ENCODE measurements at regions not wholly inside any gene's neighbourhood (a gene's known extent, or its start where the extent isn't known, plus 50 kb on each side); places are given as distances from the start of the nearest gene placed in this dataset.

DNA sequence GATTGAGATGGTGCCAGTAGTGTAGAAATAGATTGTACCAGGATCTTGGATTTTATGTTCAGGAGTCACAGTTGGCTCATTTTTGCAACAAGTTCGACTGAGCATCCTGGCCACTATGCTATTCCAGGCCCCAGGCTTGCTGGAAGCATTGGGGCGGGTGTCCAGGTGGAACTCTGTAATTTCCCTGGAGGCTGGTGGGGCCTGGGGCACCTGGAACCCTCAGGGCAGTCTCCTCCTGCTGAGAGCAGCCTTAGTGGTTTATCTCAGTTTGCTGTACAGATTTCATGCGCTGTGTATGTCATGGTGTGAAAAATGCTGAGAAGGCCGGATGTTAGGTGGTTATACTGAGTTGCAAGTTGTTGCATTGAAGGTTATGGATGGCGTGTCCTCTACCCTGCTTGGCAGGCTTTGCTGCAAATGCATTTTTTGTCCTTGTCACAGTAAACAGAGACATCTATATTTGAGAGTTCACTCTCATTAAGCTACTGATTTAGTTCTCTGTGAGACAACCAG is 135.1 kb upstream of the MYLIP start:
- DNase-seq = no peak

DNA sequence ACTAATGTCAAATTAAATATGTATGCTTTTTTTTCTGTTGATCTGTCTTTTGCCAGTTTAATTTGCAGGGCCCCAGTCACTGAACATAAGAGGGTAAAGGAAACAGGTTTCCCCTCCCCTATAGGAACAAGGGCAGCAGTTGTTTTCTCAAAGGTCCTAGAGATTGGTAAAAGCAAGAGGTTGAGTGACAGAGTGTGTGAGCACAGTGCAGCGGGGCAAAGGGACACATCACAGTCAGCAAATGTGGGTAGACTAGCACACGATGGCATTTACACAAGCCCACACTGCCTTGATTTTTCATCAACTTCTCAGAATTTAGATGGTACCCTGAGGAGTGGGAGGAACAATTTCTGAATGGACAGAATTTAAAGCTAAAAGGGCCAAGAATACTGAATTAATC is 138.7 kb upstream of the MYLIP start:
- DNase-seq = no peak

DNA sequence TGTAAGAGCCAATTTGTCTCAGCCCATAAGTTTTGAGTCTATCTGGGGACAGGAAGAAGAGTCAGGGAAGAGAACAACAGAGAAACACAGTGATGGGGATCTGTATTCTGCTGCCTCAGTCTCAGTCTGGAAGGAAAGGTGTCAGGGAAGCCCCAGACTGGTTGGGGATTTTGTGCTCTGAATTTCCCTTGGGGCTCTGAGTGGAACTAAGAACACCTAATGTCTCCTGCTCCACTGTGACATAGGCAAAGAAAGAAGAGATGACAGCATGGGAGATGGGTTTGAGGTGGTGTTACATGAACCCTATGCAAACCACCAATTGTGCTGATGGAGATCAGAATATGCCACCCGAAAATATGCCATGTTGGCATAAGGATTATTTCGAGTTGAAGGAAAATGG is 139.5 kb upstream of the MYLIP start:
- DNase-seq = no peak

DNA sequence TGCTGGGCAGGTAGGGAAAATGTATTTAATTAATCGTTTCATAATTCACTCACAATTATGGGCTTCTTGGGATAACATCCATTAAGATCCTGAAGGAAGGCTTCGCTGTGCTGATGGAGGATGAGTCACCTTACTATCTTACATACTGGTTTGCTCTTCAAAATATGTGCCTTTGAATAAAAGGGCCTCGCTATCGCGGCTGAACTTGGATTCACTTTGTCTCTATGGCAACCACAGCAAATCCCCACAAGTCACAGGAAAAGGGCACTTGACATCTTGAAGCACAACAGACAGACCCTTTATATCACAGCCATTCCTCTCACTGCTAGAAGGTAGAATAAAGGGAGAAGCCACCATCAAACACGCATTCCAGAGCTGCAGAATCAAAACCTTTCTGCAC is 141.3 kb upstream of the MYLIP start:
- DNase-seq = peak; percentile 8

DNA sequence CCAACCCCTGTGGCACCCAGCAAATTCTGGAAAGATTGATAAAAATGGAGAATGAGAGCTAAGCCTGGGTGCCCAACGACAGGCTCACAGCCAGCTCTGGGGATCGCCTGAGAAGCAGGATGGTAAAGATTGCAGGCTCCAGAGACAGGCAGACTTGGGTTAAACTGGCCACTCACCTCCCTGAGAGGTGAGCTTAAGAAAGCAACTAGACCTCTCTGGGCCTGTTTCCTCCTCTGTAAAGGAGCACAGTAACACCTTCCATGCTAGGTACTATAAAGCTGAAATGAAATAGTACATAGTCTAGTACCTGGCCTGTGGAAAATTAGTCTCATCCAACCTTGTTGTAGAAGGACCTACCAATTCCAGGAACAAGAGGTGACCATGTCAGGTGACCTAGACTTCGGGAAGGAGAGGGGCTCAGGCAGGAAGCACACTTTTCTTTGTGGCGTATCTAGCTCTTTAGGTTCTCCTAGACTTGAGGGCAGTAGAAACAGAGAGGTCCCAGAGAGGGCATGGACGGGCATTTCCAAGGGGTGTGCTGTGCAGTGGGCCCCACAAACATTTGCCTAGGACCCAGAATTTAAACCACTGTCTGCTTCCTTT is 142.8 kb upstream of the MYLIP start:
- no peak for DNase-seq

DNA sequence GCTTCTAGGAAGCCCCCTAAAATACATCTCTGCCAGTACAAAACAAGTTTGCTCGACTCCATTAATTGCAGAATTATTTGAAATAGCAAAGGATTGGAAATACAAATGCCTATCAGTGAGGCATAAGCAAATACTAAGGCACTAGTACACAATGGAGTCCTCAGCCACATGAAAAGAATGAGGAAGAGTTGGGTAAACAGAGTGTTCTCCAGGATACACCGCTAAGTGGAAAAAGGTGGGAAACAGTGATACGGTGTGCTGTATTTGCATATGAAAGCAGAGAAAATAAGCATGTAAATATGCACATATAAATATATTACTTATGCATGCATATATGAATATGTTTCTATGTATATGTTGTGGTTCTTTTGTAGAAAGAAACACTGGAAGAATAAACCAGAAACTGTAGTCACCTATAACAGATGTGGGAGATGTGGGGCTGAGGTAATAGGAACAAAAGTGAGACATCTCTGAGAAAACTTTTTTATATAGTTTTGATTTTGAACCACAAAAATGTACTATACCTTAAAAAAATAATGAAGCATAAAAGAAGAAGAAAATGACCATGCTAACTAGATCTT is 143.4 kb upstream of the MYLIP start:
- no peak for DNase-seq

DNA sequence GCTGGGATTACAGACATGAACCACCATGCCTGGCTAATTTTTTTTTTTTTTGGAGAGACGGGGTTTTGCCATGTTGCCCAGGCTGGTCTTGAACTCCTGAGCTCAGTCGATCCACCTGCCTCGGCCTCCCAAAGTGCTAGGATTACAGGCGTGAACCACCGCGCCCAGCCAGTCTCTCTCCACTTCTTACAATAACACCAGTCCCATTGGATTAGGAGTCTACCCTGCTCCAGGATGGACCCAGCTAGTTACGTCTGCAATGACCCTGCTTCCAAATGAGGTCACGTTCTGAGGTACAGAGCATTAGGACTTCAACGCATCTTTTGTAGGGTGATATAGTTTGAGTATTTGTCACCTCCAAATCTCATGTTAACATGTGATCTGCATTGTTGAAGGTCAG is 146.9 kb upstream of the MYLIP start:
- DNase-seq = no peak

DNA sequence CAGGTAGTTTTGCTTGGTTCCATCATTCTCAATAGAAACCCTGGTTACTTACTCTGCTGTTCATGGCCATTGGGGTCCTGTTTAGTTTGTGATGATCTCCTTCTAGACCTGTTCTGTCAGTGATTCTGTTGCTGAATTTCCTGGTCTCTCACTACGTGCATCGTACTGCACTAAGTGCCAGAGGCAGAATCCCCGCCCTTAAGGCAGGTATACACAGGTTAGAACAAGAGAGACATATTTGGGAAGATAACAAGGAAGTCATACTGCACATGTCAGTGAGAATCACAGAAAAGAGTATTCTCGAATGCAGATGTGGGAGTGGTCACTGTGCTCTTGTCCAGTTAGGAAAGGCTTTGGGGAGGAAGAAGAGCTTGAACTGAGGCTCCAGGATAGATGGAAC is 148.1 kb upstream of the MYLIP start:
- no peak for DNase-seq

DNA sequence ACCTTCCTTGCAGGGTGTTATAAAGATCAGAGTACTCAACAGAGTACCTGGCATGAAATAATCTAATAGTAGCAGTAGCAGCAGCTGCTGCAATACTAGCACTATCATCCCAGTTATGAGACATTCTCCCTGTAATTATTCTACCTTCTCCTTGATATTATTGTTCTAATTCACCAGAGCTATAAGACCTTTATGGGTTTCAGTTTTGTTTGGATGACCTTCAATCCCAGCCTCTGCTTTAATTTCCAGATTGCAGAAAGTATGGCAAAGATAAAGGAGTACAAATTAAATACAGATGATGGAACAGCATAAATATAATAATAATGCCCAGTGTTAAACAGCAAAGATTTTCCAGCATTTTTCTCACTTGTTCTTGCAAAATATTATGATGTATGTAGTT is 150.5 kb upstream of the MYLIP start:
- DNase-seq = no peak

DNA sequence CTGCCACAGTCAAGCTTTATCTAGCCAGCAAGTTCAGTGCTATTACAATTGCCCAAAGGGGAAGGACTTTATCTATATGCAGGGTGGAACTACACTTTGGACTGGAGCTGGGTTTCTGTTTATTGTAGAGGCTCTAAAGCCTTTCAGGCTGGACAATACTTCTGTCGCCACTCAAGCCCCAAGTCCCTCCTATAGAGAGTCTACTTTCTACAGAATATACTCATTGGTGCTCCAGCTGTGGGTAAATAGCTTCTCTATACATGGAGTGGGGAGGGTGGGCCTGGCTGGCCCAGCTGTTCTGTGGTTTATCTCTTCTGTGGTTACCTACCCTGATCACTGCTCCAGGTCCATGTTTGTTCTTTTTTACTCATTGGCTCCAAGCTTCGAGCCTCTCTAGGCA is 151.8 kb upstream of the MYLIP start:
- DNase-seq = no peak

DNA sequence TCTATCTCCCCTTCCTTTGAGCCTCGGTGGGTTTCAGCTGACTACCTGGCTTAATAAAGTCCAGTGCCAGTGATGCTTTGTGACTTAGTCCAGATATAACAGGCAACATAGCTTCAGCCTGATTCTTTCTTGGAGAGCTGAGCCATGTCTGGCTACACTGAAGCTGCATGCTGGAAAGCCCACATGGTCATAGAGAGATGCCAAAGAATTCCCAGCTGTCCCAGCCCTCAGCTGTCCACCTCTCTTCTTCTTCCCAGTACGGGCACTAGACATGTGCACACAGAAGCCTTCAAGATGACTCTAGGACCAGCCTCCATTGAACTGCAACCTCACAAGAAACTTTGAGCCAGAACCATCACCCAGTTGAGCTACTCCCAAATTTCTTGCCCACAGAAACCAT is 154.1 kb upstream of the MYLIP start:
- DNase-seq = no peak

DNA sequence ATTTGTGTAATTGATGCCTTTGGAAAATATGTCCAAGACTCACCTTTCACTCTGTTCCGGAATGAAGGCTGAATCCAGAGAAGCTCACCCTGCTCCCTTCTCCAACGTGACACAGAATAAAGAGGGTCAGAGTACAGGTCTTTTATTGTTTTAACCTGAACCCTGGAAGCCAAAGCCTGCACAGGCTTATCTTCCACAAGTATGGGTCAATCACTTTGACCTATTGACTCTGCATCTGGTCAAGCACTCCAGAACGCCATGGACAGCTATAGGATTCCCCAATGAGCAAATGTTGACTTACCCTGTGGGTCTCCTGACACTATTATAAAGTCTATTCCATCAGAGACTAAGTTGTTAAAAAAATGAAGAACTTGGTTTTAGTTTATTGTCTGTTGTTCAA is 158.4 kb upstream of the MYLIP start:
- no peak for DNase-seq

DNA sequence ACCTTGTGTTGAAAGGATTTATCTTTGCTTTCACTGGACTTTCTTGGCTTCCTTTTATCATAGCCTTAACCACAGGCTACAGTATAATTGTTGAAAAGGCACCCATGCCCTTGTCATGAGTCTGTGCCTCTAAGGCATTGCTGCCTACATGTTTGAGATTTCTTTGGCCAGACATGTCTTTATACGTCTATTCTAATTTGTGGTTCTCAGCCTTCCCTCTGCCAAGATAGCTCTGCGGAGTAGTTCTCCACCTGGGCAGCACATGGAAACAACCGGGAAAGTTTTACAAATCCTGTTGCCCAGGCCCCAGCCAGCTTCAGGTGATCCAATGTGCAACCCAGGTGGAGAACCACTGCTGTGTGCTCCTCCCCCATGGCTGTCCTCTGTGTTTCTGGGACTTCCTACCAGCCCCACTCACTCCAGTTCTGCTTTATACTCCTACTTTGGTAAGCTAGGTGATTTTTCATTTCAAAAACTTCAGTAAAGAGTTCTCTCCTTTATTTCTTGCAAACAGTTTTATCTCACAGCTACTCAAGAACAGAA is 159.6 kb upstream of the MYLIP start:
- no peak for DNase-seq

DNA sequence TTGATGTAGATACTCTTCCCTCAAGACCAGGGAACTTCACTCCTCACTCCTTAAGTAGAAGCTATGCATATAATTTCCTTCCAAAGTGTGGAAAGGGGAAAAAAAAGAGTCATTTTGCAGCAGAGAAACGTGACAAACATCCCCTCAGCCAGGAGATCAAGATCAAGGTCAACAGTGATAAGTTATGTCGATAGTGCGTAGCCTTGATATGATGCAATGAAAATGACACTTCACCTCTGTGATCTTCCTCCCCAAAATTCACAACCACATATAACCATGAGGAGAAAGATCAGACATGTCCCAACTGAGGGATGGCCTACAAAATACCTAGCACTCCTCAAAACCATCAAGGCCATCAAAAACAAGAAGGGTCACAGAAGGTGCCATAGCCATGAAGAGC is 160.4 kb upstream of the MYLIP start:
- DNase-seq = no peak

DNA sequence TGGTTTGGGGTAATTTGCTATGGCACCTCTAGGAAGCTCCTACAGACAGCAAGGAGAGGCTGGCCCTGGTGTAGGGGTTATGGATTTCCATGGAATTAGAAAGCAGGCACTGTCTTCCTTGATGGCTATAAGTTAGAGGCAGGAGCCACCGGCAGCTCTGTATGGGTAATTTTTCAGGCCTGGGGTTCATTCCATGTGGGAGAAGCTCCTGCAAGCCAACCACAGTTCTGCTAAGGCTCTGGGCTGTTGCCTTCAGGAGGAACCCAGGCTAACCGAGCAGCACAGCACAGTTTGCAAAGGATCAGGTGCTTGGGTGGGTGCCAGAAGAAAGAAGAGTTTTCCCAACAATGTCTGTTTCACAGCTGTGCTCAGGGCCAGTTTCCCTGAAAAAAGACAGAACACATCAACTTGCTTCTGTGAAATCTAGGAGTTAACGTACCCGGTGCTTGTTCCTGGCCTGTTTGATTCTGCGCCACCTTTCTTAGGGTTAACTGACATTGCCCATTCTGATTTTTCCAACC is 162.8 kb upstream of the MYLIP start:
- DNase-seq = no peak

DNA sequence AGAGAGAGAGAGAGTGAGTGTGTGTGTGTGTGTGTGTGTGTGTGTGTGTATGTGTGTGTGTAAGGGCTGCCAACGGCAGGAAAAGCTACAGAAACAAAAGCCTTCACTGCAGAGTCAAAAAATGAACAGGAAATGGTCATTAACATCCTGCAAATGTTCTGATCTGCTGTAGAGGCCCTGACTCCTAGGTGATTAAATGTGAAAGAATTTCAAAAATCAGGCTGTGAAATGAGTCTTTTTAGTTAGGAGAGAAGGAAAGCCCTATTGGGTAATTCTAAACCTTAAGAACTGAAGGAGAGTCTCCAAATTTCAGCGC is 166.5 kb upstream of the MYLIP start:
- no peak for DNase-seq

DNA sequence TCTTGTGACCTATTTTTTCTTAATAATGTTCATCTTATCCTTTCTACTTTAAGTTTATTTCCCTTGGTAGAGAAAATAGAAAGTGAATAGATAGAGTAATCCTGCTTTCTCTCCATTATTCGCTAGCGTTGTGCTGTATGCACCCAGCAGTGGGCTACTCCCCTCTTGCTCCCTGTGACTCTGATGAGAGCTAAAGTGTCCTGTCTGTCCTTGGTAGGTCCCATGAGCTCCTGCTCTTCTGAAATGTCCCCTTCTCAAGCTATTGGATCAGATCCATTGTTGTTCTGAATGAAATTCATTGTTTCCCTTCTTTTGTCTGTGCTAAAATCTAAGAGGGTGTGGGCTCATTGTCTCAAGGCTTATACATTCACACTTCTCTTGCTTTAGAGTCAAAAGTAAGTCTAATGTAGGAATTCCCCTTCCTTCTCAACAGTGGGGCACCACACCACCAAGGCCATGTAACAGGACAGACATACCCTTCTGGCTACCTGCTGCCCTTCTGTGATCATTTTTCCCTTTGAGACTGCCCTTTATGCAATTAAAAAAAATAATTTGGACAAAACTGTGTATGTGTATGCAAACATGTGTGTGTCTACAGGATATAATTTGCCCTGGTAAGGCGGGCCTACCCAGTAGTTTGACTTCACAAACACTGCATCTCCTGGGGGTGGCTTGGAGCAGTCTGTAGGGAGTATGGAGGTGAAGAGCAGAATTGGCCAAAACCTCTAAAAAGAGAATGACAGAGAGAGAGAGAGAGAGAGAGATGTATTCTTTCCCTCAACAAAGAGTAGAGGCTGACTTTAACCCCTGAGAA is 167.0 kb upstream of the MYLIP start:
- DNase-seq = no peak

DNA sequence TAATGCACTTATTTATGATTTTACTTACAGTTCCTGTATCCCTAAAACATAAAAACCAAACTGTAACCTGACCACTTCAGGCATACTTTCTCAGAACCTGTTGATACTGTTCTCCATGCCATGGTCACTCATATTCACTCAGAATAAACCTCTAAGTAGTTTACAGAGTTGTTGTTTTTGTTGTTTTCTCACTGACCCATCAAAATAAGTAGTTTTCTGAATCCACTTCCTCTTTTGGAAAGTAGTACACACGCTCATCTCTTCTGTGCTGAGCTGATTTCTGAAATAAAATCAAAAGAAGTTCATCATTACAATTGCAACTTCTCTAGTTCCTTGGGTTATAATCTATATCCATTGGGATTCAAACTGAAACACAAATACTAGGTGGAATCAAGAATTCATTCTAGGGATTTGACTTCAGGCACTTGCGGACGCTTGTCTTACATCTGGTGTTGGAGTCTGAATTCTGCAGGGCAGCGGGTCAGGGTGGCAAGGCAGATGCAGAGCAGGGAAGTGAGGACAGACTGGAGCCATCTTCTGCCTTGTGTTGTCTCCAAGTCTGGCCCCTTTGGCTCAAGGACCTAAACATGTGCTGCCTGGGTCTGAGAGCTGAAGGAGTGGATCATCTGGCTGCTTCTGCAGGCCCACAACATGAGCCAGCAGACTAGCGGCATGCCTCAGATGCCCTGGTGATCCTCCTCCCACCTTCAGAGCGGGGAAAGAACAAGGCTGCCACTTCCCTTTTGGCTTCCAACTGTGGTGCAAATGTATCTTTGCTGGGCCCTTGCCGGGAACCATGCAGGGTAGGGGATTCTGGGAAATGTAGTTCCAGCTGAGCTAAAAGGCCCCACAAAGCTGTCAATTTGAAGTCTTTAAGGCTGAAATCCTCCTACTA is 167.9 kb upstream of the MYLIP start:
- no peak for DNase-seq

DNA sequence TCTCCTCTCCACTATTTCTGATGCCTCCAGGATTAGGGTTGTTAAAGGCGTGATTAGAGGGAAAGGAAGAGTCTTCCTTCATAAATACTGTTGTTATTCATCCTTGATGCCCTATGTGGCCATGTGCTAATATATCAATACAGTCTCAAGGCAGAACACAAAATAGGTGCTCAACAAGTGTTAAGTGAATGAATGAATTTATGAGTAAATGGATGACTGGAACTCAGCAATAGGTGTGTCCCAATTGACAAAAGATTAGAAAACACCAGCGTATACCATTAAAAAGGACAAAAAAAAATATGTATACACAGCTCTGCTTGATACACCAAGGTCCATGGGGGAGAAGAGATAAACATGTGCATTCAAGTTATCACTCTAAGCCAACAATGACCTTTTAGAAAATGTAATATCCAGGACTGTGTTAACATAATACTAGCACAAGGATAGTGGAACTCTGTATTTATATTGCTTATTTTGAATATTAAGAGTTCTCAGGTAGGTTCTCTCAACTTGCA is 171.2 kb upstream of the MYLIP start:
- no peak for DNase-seq

DNA sequence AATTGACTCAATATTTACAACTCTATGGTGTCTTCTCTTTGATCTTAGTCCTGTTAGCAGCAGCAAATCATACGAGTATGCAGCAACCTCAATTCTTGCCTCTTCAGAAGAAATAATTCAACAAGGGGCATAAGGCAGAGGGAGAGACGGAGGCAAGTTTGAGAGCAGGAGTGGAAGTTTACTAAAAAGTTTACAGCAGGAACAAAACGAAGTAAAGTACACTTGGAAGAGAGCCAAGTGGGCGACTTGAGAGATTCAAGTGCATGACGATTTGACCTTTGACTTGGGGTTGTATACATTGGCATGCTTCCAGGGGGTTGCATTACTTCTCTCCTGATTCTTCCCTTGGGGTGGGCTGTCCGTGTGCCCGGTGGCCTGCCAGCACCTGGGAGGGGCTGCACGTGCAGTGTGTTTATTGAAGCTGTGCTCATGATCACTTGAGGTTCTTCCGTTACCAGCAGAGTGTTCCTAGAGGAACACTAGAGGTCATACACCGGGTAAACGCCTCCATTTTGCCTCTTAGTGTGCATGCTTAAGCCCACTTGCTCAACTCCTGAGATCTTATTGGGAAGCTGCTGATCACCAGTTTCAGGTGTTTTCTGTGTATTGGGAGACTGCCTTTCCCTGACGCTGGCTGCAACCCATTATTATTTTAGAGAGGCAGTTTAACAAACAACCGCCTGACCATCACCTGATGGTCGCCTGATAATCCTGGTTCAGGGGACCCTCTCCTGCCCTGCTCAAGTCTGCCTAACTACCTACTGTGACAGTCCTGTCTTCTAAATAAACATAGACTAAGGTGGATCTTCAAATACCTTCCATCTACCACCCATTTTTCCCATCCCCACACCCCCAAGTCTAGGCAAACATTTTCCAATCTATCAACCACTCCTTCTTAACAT is 172.4 kb upstream of the MYLIP start:
- DNase-seq = peak; percentile 3

DNA sequence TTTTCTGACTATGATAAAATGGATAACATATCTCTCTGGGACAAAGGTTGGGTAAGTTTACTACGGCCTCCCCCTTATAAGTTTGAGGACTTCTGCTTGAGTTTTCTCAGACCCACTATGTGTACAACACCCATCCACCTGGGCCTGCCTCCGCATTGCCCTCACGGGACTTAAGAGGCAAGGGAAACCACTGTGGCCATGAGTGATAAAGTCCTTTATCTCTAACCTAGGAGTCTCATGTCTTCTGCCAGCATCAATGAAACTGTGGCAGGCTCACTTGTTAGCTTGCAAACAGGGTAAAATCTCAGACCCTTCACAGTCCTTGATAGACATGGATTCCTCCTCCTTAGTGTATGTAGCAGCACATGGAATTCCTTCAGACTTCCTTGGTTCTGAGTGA is 173.4 kb upstream of the MYLIP start:
- DNase-seq = no peak
